DMS 273 treated with DMSO at 0.1 percent for 48 hours (cell line): ENCODE measurements at regions not wholly inside any gene's neighbourhood (a gene's known extent, or its start where the extent isn't known, plus 50 kb on each side); places are given as distances from the start of the nearest gene placed in this dataset.

ENCODE experiments used
- DNase-seq: peaks from one replicate; lab custom pipeline; 2025; lab: John Stamatoyannopoulos, UW

GRCh38 chr1:221105578-221105977 lies 226.3 kb downstream of the HLX start:
- no peak for DNase-seq

DNA sequence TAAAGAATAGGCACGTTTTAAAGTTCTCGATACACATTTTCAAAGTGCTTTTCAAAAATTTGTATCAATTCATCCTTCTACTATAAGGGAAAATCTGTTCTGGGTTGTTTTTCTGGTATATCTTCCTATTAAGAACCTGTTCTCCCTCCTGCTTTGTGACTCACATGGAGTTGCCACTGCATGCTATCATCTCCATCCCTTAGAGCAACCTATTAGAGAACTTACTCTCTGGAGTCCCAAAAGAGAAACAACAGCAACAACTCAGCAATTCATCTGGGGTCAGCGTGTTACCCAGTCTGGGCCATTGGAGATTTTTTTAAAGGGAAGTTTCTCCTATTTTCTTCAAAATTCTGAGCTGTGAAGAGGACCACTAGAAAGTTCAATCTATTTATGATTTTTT lies 227.4 kb downstream of the HLX start:
- no peak for DNase-seq

GRCh38 chr1:221109930-221110329 lies 230.7 kb downstream of the HLX start:
- DNase-seq = no peak

GRCh38 chr1:221117133-221117532 lies 237.9 kb downstream of the HLX start:
- DNase-seq = no peak

DNA sequence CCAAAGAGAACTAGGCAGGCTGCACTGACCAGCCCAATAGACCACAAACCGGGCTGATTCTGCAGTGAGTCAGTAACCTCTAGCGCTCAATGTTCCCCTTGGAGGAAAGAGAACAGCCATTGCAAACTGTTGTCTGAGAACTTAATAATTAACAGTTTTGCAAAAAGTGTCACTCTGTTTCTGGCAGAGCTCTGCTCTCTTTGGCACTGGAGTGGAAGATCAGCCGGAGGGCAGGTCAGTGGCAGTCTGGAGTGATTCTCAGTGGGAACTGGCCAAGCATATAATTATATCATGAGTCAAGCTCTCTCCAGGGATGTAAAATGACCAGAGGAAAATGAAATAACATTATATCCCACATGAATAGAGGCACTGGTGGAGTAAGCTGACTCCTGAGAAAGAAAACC lies 238.3 kb downstream of the HLX start:
- no peak for DNase-seq

DNA sequence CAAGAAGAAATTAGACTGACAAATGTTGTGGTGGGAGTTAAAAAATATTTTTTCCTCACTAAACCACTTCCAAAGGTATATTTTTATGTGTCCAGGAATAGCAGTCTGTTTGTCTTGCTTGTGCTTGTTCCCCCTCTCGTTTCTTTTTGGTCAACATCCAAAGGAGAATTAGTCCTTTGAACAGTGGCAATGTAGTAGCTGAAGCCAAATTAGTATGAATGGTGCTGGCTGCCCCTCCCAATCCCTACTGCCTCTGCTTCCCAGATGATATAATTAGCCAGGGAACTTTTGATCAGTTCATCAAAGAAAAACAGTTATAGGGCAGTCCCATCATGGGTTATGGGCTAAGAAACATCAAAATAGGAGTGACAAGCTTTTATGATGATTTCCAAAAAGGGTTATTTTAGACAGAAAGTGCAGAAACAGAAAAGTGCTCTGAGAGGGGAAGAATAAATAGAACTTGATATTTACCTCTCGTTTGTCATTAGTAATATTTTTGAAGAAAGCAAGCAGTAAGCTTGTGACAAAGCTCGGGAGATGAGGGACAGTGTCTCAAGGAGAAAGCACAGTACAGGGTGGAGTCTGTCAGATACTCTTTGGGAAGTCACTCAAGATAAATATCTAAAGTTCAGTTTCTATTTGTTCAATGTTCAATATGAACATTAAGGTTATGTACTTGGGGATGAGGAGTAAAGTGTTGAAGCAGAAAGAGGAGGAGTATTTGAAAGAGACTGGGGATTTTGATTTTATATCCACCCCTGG lies 239.1 kb downstream of the HLX start:
- DNase-seq = no peak

DNA sequence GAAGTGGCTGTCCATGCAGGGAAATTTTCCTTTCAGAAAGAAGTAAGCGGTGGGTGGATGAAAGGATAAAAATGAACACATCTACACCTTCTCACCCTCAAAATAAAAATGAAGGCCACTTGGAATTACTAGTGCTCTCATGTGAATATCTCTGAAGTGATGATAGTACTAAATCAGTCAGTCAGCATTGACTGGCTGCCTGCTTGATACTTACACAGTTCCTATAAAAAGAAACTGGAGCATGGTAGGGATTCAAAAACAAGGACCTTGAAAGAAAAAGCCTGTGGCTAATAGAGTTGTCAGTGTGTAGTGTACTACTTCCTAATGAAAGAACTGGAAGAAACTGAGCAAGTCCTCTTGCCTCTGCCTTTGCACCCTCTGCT lies 239.7 kb downstream of the HLX start:
- no peak for DNase-seq

- no peak for DNase-seq
Measured at GRCh38 chr1:221122501-221122900, 243.3 kb downstream of the HLX start.

- DNase-seq = no peak
Measured at GRCh38 chr1:221125976-221126375, 246.7 kb downstream of the HLX start.

GRCh38 chr1:221137666-221138065 lies 258.4 kb downstream of the HLX start:
- no peak for DNase-seq

DNA sequence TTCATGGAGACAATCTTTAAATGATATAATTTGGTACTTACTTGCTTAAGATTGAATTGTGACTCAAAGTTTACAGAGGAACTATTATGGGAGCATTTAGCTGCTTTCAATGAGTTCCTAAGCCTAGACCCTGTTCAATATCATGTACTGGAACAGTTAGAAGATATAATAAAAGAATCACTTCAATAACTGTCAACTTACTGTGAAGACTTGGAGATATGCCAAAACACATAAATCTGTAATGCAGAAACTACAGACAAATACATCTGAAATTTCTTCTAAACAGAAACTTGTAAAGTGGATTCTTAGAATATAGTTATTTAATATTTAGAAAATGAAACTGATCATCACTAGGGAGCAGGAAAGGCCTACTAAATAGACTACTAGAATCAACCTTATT lies 259.3 kb downstream of the HLX start:
- DNase-seq = no peak

- DNase-seq = no peak
Measured at GRCh38 chr1:221139991-221140390, 260.7 kb downstream of the HLX start.

GRCh38 chr1:221141096-221141495 lies 261.9 kb downstream of the HLX start:
- DNase-seq = no peak

- no peak for DNase-seq
Measured at GRCh38 chr1:221141606-221142285, 262.5 kb downstream of the HLX start.

- DNase-seq = no peak
Measured at GRCh38 chr1:221148660-221149059, 269.4 kb downstream of the HLX start.

DNA sequence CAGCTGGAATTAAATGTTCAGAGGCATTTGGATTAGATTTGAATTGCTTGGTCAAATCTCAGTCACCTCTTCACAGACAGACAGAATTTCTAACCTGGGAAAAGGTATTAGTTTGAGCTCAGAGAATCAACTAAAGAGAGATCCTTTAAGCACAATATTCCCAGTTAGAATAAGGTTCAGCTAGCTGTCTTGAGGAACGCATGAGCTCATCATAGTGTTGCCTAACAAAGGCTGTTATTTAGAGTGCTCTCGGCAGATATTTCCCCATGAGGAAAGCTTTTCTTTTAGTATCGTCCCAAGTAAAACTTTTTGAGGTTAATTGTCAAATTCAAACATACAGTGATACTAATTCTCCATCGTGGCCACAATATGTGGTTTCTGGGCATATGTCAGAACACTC lies 269.9 kb downstream of the HLX start:
- no peak for DNase-seq

DNA sequence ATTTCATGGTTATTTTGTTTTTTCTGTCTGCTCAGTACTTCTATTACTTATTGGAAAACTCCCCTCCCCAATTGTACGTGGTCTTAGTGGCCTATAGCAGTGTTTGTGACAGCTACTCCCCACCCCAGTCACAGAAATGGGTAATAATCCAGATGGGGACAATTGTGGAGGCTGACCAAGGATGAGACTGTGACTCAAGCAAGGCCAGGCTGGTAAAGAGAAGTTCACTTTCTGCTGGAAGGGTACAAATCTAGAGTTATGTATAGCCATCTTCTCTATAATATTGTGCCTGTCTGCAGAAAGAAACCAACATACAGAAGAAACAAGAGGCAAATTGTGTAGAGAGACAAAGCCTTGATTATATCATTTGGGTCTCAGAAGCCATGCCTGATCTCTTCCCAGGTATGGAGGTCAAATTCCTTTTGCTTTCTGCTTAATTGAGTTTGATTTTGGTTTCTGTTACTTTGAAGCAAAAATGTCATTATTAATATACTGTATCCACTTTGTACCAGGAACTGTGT lies 270.4 kb downstream of the HLX start:
- no peak for DNase-seq

DNA sequence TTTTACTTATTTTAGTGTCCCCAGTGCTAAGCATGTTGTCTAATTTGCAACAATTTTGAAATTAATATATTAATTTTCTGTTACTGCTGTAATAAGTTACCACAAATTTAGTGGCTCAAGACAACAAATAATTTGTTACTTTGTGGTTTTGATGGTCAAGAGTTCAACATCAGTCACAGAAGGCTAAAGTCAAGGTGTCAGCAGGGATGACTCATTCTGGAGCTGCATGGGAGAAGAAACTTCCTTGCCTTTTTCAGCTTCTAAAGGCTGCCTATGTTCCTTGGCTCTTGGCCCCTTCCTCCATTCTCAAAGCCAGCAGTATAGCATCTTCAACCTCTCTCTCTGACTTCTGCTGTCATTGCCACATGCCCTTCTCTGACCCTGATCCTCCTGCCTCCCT lies 271.8 kb downstream of the HLX start:
- no peak for DNase-seq

GRCh38 chr1:221154932-221155331 lies 275.7 kb downstream of the HLX start:
- no peak for DNase-seq

GRCh38 chr1:221157026-221157761 lies 278.0 kb downstream of the HLX start:
- no peak for DNase-seq

GRCh38 chr1:221159608-221160007 lies 280.4 kb downstream of the HLX start:
- no peak for DNase-seq

DNA sequence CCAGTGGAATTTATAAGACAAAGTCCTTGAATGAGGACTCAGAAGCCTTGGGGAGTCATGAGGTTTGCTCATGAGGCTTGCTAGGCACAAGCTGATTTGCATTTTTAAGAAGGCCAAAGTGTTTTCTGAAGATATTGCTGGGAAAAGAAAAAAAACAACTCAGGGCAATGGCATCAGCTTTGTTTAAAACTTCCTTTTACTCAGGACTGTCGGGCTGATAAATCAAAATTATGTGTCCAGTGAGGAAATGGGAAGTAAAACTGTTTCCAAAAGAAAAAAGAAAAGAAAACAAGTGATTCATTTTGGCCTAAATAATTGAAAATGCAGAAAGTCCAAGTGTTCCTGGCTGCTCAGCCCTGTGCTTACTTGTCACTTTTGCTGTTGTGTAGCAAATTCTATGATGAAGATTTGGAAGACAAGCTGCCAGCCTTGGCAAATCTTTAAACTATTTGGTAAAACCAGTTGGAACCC lies 282.4 kb downstream of the HLX start:
- no peak for DNase-seq

- no peak for DNase-seq
Measured at GRCh38 chr1:221162352-221162751, 283.1 kb downstream of the HLX start.
